HL-60 (cell line): ENCODE measurements at regions not wholly inside any gene's neighbourhood (a gene's known extent, or its start where the extent isn't known, plus 50 kb on each side); places are given as distances from the start of the nearest gene placed in this dataset.

ENCODE experiments used
- DNase-seq, 2 experiments: peaks; one replicate each; pipeline ENCODE4 v3.0.0-alpha.2; 2010 to 2020; ENCODE audit warnings: low read depth in 1 of 2, low spot score in 1 of 2
- H3K27ac ChIP-seq: fragments of 250-450 bp; sonication (Bioruptor Pico); replicated peaks from 2 replicates; pipeline ENCODE4 v1.5.1; 2020; ENCODE audit warnings: mild to moderate bottlenecking, moderate library complexity
- H3K27me3 ChIP-seq: fragments of 250-450 bp; sonication (Bioruptor Pico); 2 replicates; pipeline ENCODE4 v1.5.1; 2021; ENCODE audit warnings: mild to moderate bottlenecking, moderate library complexity; ENCODE audit not compliant: insufficient read depth, poor library complexity, severe bottlenecking
- H3K4me3 ChIP-seq: replicated peaks from 2 replicates; pipeline ENCODE4 v1.5.1; 2011; ENCODE audit warnings: mild to moderate bottlenecking, control low read depth, low read length; ENCODE audit not compliant: insufficient read depth
- CTCF ChIP-seq: IDR thresholded peaks from one replicate; pipeline ENCODE4 v1.5.1; 2011; ENCODE audit warnings: low read length, control low read depth, inconsistent platforms; ENCODE audit not compliant: insufficient read depth
- GABPA ChIP-seq: IDR thresholded peaks from 2 replicates; pipeline ENCODE4 v1.6.1; 2012; ENCODE audit warnings: low read depth
- POLR2AphosphoS5 ChIP-seq: IDR thresholded peaks from 2 replicates; pipeline ENCODE4 v1.6.1; 2012; ENCODE audit warnings: low read depth
- SPI1 ChIP-seq: IDR thresholded peaks from 2 replicates; pipeline ENCODE4 v1.6.1; 2012; ENCODE audit warnings: low read depth, mild to moderate bottlenecking, borderline replicate concordance
- TF ChIP-seq, protein P1 (sequence below): IDR thresholded peaks from 2 replicates; pipeline ENCODE4 v1.6.1; 2012; ENCODE audit warnings: low read depth; ENCODE audit not compliant: insufficient replicate concordance

GRCh38 chr10:28806951-28807759 lies 129.8 kb downstream of the BAMBI start:
- Histone ChIP-seq H3K27me3 (peaks cover 5% of the 10 kb centered on the region), H3K4me3 (no peak overlapping the region), H3K27ac (no peak overlapping the region)
- DNase-seq = no peak
- TF ChIP-seq, protein P1, sequence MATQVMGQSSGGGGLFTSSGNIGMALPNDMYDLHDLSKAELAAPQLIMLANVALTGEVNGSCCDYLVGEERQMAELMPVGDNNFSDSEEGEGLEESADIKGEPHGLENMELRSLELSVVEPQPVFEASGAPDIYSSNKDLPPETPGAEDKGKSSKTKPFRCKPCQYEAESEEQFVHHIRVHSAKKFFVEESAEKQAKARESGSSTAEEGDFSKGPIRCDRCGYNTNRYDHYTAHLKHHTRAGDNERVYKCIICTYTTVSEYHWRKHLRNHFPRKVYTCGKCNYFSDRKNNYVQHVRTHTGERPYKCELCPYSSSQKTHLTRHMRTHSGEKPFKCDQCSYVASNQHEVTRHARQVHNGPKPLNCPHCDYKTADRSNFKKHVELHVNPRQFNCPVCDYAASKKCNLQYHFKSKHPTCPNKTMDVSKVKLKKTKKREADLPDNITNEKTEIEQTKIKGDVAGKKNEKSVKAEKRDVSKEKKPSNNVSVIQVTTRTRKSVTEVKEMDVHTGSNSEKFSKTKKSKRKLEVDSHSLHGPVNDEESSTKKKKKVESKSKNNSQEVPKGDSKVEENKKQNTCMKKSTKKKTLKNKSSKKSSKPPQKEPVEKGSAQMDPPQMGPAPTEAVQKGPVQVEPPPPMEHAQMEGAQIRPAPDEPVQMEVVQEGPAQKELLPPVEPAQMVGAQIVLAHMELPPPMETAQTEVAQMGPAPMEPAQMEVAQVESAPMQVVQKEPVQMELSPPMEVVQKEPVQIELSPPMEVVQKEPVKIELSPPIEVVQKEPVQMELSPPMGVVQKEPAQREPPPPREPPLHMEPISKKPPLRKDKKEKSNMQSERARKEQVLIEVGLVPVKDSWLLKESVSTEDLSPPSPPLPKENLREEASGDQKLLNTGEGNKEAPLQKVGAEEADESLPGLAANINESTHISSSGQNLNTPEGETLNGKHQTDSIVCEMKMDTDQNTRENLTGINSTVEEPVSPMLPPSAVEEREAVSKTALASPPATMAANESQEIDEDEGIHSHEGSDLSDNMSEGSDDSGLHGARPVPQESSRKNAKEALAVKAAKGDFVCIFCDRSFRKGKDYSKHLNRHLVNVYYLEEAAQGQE = no peak

GRCh38 chr10:28807760-28808613 lies 130.7 kb downstream of the BAMBI start:
- no peak overlapping the region for H3K4me3 ChIP-seq
- H3K27me3 ChIP-seq = peaks cover 5% of the 10 kb centered on the region
- peak in 1 of 2 experiments; percentile 10 for DNase-seq
- H3K27ac ChIP-seq = no peak overlapping the region
- TF ChIP-seq, protein P1 = no peak
- TF ChIP-seq POLR2AphosphoS5 (no peak), SPI1 (no peak), CTCF (no peak), GABPA (no peak)

DNA sequence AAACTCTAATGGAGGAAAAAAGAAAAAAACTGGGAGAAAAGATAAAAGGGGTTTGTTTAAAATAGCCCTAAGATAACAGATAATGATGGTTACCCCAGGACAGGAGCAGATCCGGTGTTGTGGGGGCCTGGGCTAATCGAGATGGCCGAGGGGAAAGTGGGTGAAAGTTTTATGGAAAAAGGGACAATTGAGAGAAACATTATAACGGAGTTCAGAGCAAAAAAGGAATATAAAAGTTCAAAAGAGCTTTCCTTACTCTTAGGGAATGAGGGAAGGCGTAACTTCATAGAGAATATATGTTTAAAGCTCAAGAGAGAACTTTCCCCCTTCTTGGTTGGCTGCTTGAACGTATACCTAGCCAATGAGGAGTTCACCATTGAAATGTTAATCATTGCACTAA lies 131.4 kb downstream of the BAMBI start:
- no peak overlapping the region for H3K27ac ChIP-seq
- H3K27me3 ChIP-seq = peaks cover 5% of the 10 kb centered on the region
- no peak for TF ChIP-seq POLR2AphosphoS5
- TF ChIP-seq, protein P1 = no peak
- no peak overlapping the region for H3K4me3 ChIP-seq
- DNase-seq = no peak
